ENCODE measurements at regions not wholly inside any gene's neighbourhood (a gene's known extent, or its start where the extent isn't known, plus 50 kb on each side); places are given as distances from the start of the nearest gene placed in this dataset.
"Not testable (repeated sequence)": the region's sequence is repeated elsewhere in the genome, so short reads cannot be mapped to it uniquely, and the experiment has no call there.

- TF ChIP-seq CTCF (IDR thresholded peaks at IDR 0.05 in 4 of 5, conservative IDR thresholded peaks at IDR 0.05 in 1 of 5); POLR2A (IDR thresholded peaks at IDR 0.05): not testable (repeated sequence)
These were observed 292.3 kb upstream of the TFAP2D start for GRCh38 chr6:50421041-50421440.
